ENCODE measurements at regions not wholly inside any gene's neighbourhood (a gene's known extent, or its start where the extent isn't known, plus 50 kb on each side); places are given as distances from the start of the nearest gene placed in this dataset.

- Histone ChIP-seq H3K9ac (ENCODE audit: low read length) (no peak overlapping the region), H3K9me2 (replicated peaks; ENCODE audit: insufficient read depth, low read length) (no peaks in the 10 kb centered on the region), H3K36me3 (ENCODE audit: low read length) (no peaks in the 10 kb centered on the region), H3K27ac (ENCODE audit: low read depth, low read length) (no peak overlapping the region), H3K9me3 (ENCODE audit: insufficient read depth, low read length) (no peaks in the 10 kb centered on the region), H3K79me2 (ENCODE audit: insufficient read depth, low read length) (no peaks in the 10 kb centered on the region), H4K20me1 (ENCODE audit: low read depth, low read length) (no peaks in the 10 kb centered on the region), H3K27me3 (ENCODE audit: low read length) (no peaks in the 10 kb centered on the region), H3K4me3 (ENCODE audit: insufficient read depth, low read length, poor library complexity, severe bottlenecking) (no peak overlapping the region), H3F3A (ENCODE audit: insufficient read depth) (no peaks in the 10 kb centered on the region), H3K4me2 (ENCODE audit: low read depth, low read length, poor library complexity, severe bottlenecking) (no peak overlapping the region), H2AFZ (ENCODE audit: low read depth, low read length, severe bottlenecking) (no peak overlapping the region)
- no peak for TF ChIP-seq CTCF (IDR thresholded peaks at IDR 0.05; ENCODE audit: insufficient read depth, low read length, poor library complexity, severe bottlenecking)
- TF ChIP-seq EZH2phosphoT487 (conservative IDR thresholded peaks at IDR 0.05; ENCODE audit: low read length): no peak
These were observed 453.1 kb upstream of the MEF2C start for GRCh38 chr5:89336111-89336510.

GRCh38 chr5:89330140-89330539, 447.2 kb upstream of the MEF2C start:
- no peak overlapping the region for H3K4me3 ChIP-seq (ENCODE audit: insufficient read depth, low read length, poor library complexity, severe bottlenecking)
- no peaks in the 10 kb centered on the region for H3K79me2 ChIP-seq (ENCODE audit: insufficient read depth, low read length)
- H3K9ac ChIP-seq (ENCODE audit: low read length): no peak overlapping the region
- no peaks in the 10 kb centered on the region for H3F3A ChIP-seq (ENCODE audit: insufficient read depth)
- no peaks in the 10 kb centered on the region for H3K9me3 ChIP-seq (ENCODE audit: insufficient read depth, low read length)
- H3K36me3 ChIP-seq (ENCODE audit: low read length): no peaks in the 10 kb centered on the region
- TF ChIP-seq EZH2phosphoT487 (conservative IDR thresholded peaks at IDR 0.05; ENCODE audit: low read length) (no peak), CTCF (IDR thresholded peaks at IDR 0.05; ENCODE audit: insufficient read depth, low read length, poor library complexity, severe bottlenecking) (no peak)
- H2AFZ ChIP-seq (ENCODE audit: low read depth, low read length, severe bottlenecking): no peak overlapping the region
- H3K9me2 ChIP-seq (replicated peaks; ENCODE audit: insufficient read depth, low read length): no peaks in the 10 kb centered on the region
- no peak overlapping the region for H3K27ac ChIP-seq (ENCODE audit: low read depth, low read length)
- H3K27me3 ChIP-seq (ENCODE audit: low read length): no peaks in the 10 kb centered on the region
- no peaks in the 10 kb centered on the region for H4K20me1 ChIP-seq (ENCODE audit: low read depth, low read length)
- no peak overlapping the region for H3K4me2 ChIP-seq (ENCODE audit: low read depth, low read length, poor library complexity, severe bottlenecking)

GRCh38 chr5:89327608-89328007, 444.6 kb upstream of the MEF2C start:
- Histone ChIP-seq H2AFZ (ENCODE audit: low read depth, low read length, severe bottlenecking) (no peak overlapping the region), H3K36me3 (ENCODE audit: low read length) (no peaks in the 10 kb centered on the region), H3K27me3 (ENCODE audit: low read length) (no peaks in the 10 kb centered on the region), H3K27ac (ENCODE audit: low read depth, low read length) (no peak overlapping the region), H3F3A (ENCODE audit: insufficient read depth) (no peaks in the 10 kb centered on the region), H3K79me2 (ENCODE audit: insufficient read depth, low read length) (no peaks in the 10 kb centered on the region), H3K4me3 (ENCODE audit: insufficient read depth, low read length, poor library complexity, severe bottlenecking) (no peak overlapping the region), H3K9ac (ENCODE audit: low read length) (no peak overlapping the region), H3K9me3 (ENCODE audit: insufficient read depth, low read length) (no peaks in the 10 kb centered on the region), H3K4me2 (ENCODE audit: low read depth, low read length, poor library complexity, severe bottlenecking) (no peak overlapping the region), H4K20me1 (ENCODE audit: low read depth, low read length) (no peaks in the 10 kb centered on the region), H3K9me2 (replicated peaks; ENCODE audit: insufficient read depth, low read length) (no peaks in the 10 kb centered on the region)
- TF ChIP-seq EZH2phosphoT487 (conservative IDR thresholded peaks at IDR 0.05; ENCODE audit: low read length) (no peak), CTCF (IDR thresholded peaks at IDR 0.05; ENCODE audit: insufficient read depth, low read length, poor library complexity, severe bottlenecking) (no peak)

- Histone ChIP-seq H3K36me3 (ENCODE audit: low read length) (no peaks in the 10 kb centered on the region), H3K4me2 (ENCODE audit: low read depth, low read length, poor library complexity, severe bottlenecking) (no peak overlapping the region), H3F3A (ENCODE audit: insufficient read depth) (no peaks in the 10 kb centered on the region), H3K9ac (ENCODE audit: low read length) (no peak overlapping the region), H3K9me2 (replicated peaks; ENCODE audit: insufficient read depth, low read length) (no peaks in the 10 kb centered on the region), H3K27ac (ENCODE audit: low read depth, low read length) (no peak overlapping the region), H3K9me3 (ENCODE audit: insufficient read depth, low read length) (no peaks in the 10 kb centered on the region), H4K20me1 (ENCODE audit: low read depth, low read length) (no peaks in the 10 kb centered on the region), H2AFZ (ENCODE audit: low read depth, low read length, severe bottlenecking) (no peak overlapping the region), H3K27me3 (ENCODE audit: low read length) (no peaks in the 10 kb centered on the region), H3K79me2 (ENCODE audit: insufficient read depth, low read length) (no peaks in the 10 kb centered on the region), H3K4me3 (ENCODE audit: insufficient read depth, low read length, poor library complexity, severe bottlenecking) (no peak overlapping the region)
- no peak for TF ChIP-seq CTCF (IDR thresholded peaks at IDR 0.05; ENCODE audit: insufficient read depth, low read length, poor library complexity, severe bottlenecking)
- no peak for TF ChIP-seq EZH2phosphoT487 (conservative IDR thresholded peaks at IDR 0.05; ENCODE audit: low read length)
These were observed 442.0 kb upstream of the MEF2C start for GRCh38 chr5:89324990-89325389.

Measured in SU-DHL-6 (cell line).